ENCODE measurements at regions not wholly inside any gene's neighbourhood (a gene's known extent, or its start where the extent isn't known, plus 50 kb on each side); places are given as distances from the start of the nearest gene placed in this dataset.

GRCh38 chr1:240706150-240706935 lies 94.4 kb upstream of the GREM2 start:
- no peak for TF ChIP-seq NCOR1 (IDR thresholded peaks at IDR 0.05)
- no peak for TF ChIP-seq FOXM1 (IDR thresholded peaks at IDR 0.05; ENCODE audit: low read depth)
- TF ChIP-seq FOXM1 (CRISPR knock-in tag; IDR thresholded peaks at IDR 0.05; ENCODE audit: low read depth) = no peak
- no peak for TF ChIP-seq CTCF (IDR thresholded peaks at IDR 0.05 in 2 of 3, conservative IDR thresholded peaks at IDR 0.05 in 1 of 3; ENCODE audit: insufficient read depth in 2 of 3, low read depth in 1 of 3, low read length in 3 of 3)
- no peak for TF ChIP-seq SREBF1 (IDR thresholded peaks at IDR 0.05; ENCODE audit: borderline replicate concordance, low read depth, low read length)
- no peak for TF ChIP-seq SPI1 (IDR thresholded peaks at IDR 0.05; ENCODE audit: borderline replicate concordance, low read depth, low read length)
- TF ChIP-seq MAX (CRISPR knock-in tag; IDR thresholded peaks at IDR 0.05) = no peak
- TF ChIP-seq TAL1 (IDR thresholded peaks at IDR 0.05) = no peak
- TF ChIP-seq RBM22 (IDR thresholded peaks at IDR 0.05; ENCODE audit: low read depth, low read length, poor library complexity, severe bottlenecking) = no peak
- no peak for TF ChIP-seq ZBTB11 (CRISPR knock-in tag; IDR thresholded peaks at IDR 0.05)

Data from K562 (cell line).